Superior temporal gyrus (tissue), 1 donor: ENCODE measurements at regions not wholly inside any gene's neighbourhood (a gene's known extent, or its start where the extent isn't known, plus 50 kb on each side); places are given as distances from the start of the nearest gene placed in this dataset.

Experiments
- DNase-seq: peaks from one replicate; pipeline ENCODE4 v3.0.0-alpha.2; 2016; ENCODE audit errors: extremely low spot score

DNA sequence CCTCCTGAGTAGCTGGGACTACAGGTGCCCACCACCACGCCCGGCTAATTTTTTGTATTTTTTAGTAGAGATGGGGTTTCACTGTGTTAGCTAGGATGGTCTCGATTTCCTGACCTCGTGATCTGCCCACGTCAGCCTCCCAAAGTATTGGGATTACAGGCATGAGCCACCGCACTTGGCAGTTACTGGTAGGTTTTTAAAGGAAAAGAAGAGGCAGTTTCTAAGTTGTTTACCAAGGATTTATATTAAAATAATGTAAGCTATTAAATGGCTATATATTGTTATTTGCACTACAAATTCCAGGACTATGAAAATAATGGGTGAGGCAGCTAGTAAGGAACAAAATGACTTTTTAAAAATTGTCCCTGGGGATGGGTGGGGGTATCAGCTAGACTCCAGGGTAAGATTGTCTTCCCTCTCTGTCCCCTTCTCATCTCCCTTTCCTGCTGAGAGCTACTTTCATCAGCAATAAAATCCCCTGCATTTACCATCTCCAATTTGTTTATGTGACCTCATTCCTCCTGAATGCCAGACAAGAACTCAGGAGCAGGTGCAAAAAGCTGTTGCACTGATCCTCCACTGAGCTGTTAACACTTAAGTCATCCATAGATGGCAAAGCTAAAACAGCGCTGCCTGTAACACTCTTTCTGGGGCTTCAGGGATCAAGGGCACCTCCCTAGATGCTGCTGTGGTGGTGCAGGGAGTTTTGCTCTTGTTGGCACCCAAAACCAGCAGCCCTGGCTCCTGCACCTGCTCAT lies 165.2 kb downstream of the ZPLD1 start:
- DNase-seq = no peak

DNA sequence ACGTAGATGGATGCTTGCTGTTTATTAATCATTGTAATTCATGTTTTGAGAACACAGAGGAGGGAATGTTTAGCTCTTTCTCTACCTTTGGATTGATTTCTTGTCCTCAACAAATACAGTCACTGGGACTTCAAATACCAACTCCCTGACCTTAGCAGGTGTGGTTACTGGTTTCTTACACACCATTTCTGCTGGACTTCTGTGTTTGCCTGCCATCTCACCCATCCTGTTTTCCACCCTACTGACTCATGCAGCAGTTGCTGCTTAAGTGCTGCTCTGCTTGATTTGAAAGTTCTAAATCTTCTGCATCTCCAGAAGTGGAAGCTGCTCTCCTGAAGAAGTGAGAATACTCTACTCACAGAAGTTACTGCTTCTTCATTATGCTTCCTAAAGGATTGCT lies 170.3 kb downstream of the ZPLD1 start:
- no peak for DNase-seq

- no peak for DNase-seq
Observed at GRCh38 chr3:102608875-102609274, 174.1 kb downstream of the ZPLD1 start.

DNA sequence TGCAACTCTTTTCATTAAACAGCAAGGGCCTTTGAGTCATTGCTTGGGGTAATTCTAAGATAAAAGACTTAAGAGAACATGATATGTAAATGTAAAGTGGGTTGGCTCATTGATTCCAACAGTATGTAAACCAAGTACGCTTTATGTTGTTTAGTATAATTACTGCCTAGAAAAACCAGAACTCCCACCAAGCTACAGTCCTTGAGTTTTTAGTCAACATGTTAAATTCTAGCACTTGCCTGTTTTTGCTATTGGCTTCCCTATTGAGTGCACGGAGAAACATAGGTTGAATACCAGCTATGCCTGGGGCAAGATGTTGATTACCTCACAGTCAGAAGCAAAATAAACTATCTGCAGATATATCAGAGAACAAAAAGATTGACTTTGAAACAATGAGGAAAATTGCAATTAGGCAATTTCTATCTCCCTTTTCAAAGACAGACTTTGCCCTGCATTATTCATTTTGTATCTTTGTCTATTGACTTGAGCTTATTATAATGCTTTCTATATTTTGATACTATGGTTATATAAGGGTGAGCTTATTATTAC lies 179.3 kb downstream of the ZPLD1 start:
- DNase-seq = no peak

GRCh38 chr3:102614585-102614984 lies 179.8 kb downstream of the ZPLD1 start:
- no peak for DNase-seq

GRCh38 chr3:102617381-102617780 lies 182.6 kb downstream of the ZPLD1 start:
- DNase-seq = no peak

GRCh38 chr3:102619361-102619760 lies 184.5 kb downstream of the ZPLD1 start:
- no peak for DNase-seq

GRCh38 chr3:102629943-102630342 lies 195.1 kb downstream of the ZPLD1 start:
- DNase-seq = no peak

DNA sequence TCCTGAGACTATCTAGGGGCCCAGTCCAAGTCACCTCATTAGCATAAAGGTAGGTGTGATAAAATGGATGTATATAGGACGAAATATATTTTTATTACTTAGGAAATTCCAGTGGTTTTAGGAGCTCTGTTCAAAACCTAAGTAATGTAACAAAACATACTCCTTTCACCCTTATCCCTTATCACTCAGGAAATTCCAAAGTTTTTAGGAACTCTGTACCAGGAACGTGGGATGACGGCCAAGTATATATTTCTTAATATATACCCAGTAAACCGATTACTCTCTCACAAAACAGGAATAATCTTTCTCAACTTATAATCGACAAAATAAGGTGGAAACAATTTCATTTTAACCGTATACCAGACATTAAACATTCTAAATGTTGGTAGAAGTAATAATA lies 195.7 kb downstream of the ZPLD1 start:
- DNase-seq = no peak

- no peak for DNase-seq
Observed at GRCh38 chr3:102643546-102643945, 208.7 kb downstream of the ZPLD1 start.

DNA sequence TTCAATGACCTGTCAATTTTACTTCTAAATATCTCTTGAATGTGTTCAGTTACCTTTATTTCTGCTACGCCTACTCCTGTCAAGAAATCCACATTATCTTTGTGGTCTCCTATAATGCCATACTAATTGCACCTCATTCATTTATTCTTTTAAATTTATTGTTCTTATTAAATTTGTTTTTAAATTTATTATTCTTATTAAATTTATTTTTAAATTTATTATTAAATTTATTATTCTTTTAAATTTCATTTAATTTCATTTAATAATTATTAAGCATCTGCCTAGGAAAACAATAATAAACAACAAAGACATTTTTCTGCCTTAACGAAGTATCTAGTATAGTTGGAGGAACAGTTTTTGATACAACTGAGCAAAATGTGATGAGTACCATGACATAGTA lies 211.7 kb downstream of the ZPLD1 start:
- no peak for DNase-seq

DNA sequence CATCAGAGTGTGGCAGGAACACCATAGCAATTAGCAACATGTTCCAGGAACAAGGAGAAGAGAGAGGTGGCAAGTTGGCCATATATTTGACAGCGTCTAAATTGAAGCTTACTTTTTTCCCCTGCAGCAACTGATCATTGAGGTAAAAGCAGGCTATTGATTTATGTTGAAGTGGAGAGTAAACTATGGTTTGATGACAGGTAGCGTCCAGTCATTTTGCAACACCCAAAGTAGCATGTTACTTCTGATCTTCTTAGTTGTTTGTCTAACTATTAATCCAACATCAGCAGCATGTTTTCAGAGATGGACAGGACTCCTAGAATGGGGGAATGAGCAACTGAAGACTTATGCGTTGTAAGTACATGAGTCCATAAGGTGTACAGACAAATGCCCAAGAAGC lies 225.8 kb downstream of the ZPLD1 start:
- DNase-seq = no peak

DNA sequence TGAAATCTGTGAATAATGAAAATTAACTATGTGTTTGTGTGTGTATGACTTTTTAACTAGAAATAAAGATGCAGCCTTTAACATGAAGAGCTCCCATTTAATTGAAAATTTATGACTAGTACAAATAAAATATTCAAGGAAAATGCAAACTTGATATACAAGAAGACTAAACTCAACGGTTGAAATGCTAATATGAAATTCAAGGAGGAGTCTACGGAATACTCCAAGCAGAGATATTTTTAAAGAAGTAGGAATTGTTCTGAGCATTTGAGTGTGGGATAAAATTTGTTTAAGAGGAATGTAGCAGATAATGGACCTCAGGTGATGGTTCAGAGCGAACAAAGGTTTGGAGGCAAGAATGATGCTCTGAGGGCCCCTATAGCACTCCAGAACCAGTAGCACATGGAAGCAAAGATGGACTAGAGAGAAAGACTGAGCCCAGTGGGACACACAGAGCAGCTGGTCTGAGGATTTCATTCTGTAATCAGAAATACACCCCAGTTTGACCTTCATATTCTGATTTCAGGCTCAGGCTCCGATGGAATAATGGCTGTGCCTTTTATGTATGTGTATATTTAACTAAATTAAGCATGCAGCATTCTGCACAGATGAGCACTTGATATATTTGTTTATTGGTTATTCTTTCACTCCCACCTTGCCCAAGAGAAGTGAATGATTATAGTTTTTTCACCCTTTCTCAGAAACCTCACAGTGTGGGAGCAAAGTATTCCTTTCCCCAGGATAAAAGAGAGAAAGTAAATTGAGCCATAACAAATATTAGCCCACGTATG lies 227.1 kb downstream of the ZPLD1 start:
- no peak for DNase-seq

DNA sequence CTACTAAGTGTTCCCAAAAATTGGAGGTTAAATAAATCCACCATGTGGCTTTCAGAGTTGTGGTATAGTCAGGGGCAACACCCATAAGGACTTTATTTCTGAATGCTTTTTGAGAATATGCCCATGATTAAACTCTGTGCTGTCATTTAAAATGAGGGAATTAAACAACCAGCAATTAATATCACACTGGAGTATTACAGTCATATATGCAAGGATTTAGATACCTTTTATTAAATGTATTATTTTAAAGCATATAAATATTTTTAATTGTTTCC lies 227.6 kb downstream of the ZPLD1 start:
- DNase-seq = no peak

DNA sequence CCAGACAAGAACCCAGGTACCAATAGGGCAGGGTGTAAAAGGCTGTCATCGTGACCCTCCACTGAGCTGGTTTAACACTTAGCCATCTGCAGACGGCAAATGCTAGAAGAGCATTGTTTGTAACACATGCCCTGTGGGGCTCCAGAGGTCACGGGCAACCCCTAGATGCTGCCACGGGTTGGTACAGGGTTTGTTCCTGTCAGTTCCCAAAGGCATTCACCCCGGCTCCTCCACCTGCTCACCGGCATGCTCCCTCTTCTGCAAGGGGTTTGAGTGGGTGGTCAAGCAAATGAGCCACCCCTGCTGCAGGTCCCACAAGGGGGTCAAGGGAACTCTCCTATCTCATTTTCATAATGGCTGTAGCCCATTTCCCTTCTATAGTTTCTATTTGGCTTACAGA lies 229.3 kb downstream of the ZPLD1 start:
- no peak for DNase-seq

DNA sequence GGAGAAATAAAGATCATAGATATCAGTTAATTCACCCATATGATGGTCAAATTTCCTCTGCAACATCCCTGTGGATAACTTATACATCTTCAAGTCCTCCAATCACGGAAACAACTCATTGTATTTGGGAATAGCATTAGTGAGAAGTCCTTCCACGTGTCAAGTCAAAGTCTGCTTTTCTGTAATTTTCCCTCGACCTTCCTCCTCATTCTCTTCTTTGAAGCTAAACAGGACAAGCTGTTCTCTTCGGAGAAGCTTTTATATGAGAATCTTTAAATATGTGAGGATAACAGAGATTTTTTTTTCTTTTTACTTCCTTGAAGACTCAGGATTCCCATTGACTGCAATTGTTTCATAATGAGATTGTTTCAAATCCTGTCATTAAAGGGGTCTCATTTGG lies 230.4 kb downstream of the ZPLD1 start:
- DNase-seq = no peak

GRCh38 chr3:102668247-102668646 lies 233.4 kb downstream of the ZPLD1 start:
- no peak for DNase-seq

- DNase-seq = no peak
Observed at GRCh38 chr3:102670986-102671385, 236.2 kb downstream of the ZPLD1 start.

DNA sequence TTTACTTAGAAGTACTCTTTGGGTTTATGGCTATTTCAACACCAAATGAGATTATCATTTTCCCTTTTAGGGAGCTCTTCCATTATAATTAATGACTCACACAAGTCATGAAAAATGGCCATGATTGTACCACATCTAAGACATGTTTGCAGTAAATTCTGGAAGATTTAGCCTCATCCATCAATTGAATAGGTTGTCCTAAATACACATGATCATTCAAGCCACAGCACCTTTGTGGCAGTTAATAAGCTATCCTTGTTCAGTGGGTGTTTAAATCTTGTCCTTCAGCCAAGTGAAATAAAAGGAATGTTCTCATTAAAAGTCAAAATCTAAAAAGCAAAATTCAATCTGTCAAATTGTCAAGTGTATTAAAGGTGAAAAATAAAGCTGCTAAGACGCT lies 237.5 kb downstream of the ZPLD1 start:
- DNase-seq = no peak

GRCh38 chr3:102673271-102674115 lies 238.7 kb downstream of the ZPLD1 start:
- peak; percentile 80 for DNase-seq

- DNase-seq = no peak
Observed at GRCh38 chr3:102674284-102674683, 239.5 kb downstream of the ZPLD1 start.

- DNase-seq = no peak
Observed at GRCh38 chr3:102676424-102676823, 241.6 kb downstream of the ZPLD1 start.
